GM18505 (cell line): ENCODE measurements at regions not wholly inside any gene's neighbourhood (a gene's known extent, or its start where the extent isn't known, plus 50 kb on each side); places are given as distances from the start of the nearest gene placed in this dataset.

Experiments
- ATAC-seq: cut with Tn5 transposase; IDR thresholded peaks from one replicate; pipeline ENCODE4 v1.9.1; 2021; ENCODE audit not compliant: unreplicated experiment
- POLR2A ChIP-seq: IDR thresholded peaks from 4 replicates; pipeline ENCODE4 v1.6.1; 2011; ENCODE audit warnings: borderline replicate concordance; ENCODE audit not compliant: insufficient read depth, insufficient read length; ENCODE audit errors: extremely low read depth

DNA sequence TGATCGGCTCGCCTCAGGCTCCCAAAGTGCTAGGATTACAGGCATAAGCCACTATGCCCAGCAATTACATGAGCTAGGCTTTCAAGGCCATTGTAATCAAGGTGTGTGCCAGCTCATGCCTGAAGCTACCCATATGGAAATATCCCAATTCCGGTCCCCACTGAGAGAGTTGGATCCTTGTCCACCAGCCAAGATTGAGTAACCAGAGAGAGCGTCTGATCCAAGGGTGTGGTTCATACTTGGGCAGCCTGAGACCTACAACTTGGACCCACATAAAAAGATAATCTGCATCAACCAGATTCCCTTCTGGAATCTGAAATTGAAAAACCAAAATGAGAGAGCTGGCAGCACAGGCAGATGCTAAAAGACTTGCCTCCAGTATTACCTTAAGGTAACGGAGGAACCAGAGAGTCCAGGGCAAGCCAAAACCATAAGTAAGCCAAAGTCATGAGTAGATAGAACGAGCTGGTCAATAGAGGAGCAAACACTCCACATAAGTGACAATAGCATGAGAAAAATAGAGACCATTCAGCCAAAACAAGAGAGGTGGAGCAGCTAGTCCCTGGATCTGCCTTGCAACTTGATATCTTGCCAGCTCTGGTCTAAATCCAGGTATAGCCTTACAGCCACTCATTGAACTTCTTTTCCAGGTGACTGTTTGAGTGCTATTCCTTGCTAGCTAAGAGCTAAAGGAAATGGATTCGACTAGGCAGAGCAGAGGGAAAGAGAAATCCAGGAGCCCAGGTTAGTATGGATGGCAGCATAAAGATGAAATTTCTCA is 63.8 kb upstream of the ATP1A1 start:
- no peak for TF ChIP-seq POLR2A
- no peak for ATAC-seq

DNA sequence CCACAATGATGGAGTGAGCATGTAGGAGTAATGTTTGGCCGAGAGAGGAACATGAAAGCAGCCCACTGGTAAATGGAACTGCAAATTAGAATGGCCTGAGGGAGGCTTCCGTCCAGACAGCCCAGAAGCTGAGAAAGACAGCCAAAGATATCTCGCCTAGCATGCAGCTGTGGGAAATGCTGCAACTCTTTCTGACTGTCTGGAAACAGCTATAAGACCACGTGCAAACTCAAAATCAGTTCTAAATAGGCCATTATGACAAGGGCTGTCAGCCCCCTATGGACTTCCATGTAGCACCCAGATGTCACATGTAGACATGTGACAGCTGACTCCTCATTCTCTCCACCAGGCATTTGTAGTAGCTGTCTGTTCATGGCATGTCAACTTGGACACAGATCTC is 62.9 kb upstream of the ATP1A1 start:
- ATAC-seq: no peak
- TF ChIP-seq POLR2A: no peak

DNA sequence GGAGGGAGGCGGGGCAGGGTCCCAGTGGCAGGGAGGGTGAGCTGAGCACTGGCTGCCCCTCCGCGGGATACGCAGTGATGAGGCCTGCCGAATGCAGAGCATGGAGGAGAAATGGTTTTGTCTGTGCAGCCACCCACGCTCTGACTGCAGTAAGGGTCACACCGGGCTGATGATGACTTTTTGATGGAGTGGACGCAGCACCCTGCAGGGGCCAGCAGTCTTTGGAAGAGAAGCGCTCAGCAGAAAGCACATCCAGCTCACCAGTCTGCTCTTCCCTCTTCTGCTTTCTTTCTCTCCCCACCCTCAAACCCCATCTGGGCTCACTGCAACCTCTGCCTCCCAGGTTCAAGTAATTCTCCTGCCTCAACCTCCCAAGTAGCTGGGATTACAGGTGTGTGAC is 61.9 kb upstream of the ATP1A1 start:
- TF ChIP-seq POLR2A: no peak
- ATAC-seq: no peak

DNA sequence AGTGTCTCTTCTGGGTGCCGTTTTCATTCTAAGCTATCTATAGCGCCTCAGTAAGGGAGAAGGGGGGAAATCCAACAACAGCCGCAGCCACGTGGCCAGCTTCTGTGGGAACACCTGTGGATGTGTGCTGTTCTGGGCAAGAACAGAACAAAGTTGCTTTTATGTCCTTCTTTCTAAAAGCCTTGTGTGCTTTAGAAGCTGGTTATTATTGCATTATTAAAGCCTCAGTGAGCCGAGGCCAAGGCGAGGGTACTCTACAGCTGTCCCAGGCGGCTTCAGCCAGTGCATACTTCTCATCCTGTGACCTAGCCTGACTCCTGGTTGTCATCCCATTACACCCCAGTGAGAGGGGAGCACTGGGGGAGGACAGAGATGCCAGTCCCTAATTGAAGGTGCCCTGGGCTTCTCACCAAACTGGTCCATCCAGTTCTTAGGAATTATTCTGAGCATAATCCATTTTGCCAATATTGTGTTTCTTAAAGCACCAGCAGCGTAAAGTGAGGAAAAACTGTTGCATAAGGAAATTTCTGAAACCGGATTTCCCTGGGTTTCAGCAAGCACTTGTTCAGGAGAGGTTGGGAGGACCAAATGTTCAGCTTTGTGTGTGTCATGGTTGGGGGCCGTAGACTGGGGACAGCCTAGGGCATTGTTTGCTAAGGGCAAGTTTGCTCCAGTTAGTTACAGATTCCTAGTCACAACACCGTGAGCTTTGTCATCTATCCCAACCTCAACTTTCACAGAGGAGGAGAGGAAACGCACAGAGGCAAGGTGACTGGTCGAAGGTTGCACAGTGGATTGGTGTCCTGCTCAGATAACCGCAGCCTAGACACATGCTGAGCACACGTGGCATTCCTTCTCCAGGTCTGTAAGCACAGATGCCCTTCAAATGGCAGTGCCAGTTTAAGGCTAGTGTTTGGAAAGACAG is 61.0 kb upstream of the ATP1A1 start:
- no peak for TF ChIP-seq POLR2A
- ATAC-seq: no peak

DNA sequence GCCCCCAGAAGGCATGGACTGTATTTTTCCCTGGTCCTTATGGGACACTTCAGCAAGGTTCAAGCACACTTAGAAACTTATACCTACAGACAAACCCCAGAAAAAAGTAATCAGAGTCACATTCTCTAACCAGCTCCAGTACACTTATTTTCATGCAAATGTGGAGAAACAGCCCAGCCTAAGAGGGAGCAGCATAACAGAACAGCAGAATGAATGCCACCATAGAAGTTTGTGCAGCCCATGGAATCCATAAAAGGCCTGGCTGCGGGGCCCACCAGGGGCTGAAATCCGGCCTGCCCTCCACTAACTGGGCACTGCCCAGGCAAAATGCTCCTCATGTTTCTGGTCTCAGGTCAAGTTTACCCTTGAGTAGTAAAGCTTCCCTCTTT is 60.4 kb upstream of the ATP1A1 start:
- ATAC-seq: no peak
- TF ChIP-seq POLR2A: no peak

DNA sequence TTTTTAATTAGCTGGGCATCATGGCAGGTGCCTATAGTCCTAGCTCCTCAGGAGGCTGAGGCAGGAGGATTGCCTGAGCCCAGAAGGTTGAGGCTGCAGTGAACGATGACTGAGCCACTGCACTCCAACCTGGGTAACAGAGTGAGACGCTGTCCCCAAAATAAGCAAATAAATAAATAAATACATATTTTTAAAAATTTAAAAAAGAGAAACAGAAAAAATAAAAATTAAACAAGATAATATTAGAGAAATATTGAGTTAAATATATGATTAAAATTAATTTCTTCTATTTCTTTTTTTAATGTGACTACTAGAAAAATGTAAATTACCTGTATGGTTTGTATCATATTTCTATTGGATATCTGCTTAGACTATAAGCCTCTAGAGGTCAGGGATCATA is 59.3 kb upstream of the ATP1A1 start:
- TF ChIP-seq POLR2A: no peak
- no peak for ATAC-seq

DNA sequence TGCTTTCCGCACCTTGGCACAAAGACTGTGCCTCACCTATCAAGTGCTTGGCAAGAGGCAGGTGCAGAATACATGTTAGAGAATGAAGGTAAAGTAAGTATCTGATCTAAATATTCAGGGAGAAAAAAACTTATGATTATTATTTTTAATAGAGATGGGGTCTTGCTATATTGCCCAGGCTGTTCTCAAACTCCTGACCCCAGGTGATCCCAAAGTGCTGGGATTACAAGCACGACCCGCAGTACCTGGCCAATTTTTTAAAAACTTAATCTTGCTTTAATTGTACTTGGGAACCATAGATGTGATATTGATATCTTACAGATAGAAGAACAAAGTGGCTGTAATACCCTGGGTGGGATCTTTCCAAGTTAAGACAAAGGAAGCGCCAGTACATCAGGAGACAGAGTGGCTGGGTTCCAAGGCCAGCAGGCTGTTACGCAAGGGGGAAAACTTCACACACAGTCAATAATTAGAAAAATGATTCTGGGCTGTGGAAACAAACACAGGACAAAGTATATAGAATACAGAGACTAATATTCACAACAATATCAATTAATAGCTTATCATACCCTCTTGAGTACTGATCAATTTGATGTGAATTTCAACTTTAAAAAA is 58.6 kb upstream of the ATP1A1 start:
- TF ChIP-seq POLR2A: no peak
- no peak for ATAC-seq

DNA sequence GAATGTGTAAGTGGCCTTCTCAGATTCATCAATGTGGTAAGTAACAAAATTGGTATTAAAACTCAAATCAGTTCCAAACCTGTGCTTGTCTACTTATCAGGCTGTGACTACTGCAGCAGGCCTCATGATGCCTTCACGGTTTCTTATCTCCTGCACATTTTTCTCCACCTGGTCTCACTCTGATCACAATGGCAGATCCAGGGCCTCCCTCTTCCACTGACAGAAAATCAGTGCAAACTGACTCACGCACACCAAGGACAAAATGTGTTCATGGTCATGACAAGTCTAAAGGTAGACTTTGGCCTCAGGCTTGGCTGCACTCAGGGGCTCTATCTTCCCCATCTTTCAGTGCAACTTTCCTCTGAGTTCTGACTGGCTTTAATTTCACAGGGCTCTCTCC is 56.7 kb upstream of the ATP1A1 start:
- TF ChIP-seq POLR2A: no peak
- no peak for ATAC-seq

DNA sequence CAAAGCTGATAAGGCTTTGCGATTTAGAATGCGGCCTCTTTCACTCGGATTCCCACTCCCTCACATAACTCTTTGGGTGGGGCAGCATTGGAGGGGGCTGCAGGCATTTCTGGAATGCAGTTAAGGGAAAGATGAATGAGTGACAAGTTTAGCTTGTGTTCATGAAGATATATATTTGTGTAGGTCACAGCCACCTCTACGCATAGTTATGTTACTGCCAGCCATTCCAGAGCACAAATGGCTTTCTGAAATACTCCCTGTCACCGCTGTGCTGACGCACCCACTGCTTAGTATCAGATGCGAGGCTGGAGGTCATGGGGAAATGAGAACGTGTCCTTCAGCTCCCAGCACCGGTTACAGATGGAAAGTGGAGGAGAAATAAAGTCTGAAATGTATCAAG is 54.1 kb upstream of the ATP1A1 start:
- no peak for ATAC-seq

DNA sequence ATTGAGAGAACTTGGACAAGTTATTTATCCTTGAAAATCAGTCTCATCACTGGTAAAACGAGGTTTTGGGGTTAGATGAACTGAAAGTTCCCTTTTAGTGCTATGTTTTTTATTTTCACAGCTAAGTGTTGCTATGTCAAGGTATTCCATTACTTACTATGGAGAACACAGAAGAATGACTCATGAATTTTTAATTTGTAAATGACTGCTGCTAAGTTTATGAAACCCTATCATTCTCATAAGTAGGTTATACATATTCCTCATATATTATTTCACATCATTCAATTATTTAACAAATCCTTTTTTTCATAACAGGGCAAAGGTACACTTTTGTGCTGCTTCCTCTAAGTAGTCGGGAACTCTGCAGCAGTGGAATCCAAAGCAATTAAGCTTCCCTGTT is 52.2 kb upstream of the ATP1A1 start:
- TF ChIP-seq POLR2A: no peak
- ATAC-seq: no peak

More for the DNA sequence above, 54.1 kb upstream of the ATP1A1 start:
- TF ChIP-seq POLR2A: no peak

DNA sequence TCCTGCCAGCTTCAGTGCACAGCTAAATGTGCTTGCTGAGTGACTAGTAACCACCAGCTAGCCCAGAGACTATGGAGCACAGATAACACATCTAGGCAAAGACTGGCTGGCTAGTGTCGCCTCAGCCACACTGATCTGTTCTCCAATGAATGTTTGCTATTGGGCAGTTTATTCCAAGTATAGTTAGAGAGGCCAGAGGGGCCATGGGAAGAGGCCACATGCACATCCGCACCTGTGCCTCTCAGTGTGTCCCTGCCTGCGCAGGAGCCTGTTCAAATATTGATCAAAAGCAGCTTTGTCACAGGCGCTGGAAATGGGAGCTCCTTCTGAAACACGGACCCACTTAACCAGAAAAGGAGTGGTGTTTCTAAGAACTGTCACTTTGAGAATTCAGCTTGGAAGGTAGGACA is 51.3 kb upstream of the ATP1A1 start:
- no peak for ATAC-seq
- TF ChIP-seq POLR2A: no peak

DNA sequence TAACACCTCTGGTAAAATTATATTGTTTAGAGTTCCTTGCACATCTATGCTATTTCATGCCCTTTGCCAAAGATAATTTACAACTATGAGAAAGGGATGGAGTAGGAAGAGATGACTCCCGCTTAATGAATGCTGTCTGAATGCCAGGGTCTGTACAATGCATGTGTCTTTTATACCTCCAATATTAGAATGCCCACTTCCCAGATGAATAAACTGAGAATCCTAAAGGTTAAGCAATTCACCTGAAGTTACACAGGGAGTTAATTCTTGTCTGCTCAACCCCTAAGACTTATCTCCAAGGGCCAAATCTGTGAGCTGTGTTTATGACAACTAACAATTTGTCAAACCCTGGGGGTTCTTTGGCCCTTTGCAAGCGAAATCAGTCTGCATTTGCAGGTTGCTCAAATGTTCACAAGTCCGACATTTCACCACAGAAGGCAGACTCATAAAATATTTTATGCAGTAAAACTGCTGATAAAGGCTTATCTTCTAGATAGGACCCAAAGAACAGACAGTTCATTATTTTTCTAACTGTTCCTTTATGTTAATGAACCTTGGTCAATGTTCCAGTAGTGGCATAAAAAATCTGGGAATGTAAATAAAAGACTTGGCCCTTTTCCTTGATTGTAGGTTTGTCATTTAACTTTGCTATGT is 50.2 kb upstream of the ATP1A1 start:
- ATAC-seq: no peak
- TF ChIP-seq POLR2A: no peak
